GM19455 (cell line): ENCODE measurements at regions not wholly inside any gene's neighbourhood (a gene's known extent, or its start where the extent isn't known, plus 50 kb on each side); places are given as distances from the start of the nearest gene placed in this dataset.

ENCODE experiments used
- ATAC-seq: cut with Tn5 transposase; IDR thresholded peaks from one replicate; pipeline ENCODE4 v1.9.1; 2021; ENCODE audit not compliant: unreplicated experiment

DNA sequence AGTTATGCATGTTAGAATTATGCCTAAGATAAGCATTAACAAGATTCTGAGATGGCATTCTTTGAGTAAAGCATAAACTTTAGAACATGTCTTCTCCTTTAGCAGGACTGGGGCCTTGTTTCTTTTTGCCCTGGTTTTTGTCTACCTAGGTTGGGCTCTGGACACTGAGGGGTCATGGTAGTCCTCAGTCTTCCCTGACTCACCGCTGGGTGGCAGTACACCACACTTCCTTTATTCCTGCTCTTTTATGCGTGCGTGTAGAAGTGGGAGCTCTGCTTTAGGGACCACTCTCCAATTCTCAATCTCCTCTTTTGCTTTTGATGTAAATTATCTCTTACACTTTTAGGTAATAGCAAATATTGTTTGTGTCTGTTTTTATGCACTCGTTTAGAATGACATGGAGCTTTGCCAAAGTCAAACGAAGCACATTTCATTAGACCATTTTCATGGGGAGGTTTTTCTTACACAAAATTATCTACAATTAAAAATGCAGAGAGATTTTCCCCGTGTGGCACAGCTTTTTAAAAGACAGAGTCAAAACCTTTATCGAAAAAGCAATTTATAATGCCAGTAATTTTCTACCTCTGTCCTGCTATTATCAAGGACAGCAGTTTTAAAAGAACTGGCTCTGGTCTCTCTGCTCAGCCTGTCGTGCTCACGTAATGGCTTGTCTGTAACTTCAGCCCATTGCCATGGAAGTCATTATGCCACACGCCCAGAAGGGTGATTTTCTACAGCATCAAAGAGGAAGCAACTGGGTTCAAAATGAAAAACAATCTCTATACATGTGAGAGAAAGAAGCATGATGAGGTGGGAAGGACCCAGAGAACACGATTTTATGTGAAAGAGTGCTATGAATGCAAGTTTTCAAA is 413.9 kb downstream of the COG6 start:
- ATAC-seq: peak; percentile 61

DNA sequence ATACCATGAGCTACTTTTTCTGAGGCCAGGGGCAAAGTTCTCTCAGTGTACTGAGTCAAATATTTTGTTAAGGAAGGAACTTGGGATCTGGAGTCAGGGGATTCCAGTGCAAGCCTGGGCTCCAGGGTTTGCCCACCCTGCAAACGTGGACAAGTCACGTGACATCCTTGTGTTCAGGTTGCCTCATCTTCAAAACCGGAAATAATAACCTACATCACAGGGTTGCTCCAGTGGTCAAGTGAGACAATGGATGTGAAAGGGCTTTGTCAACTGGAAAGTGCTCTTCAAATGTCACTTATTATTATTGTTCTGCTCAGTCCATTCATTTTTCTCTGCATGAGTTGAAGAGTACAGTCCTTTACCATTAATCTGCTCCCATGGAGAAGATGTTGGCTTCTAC is 414.9 kb downstream of the COG6 start:
- no peak for ATAC-seq

- no peak for ATAC-seq
Observed at GRCh38 chr13:40072663-40073120, 417.2 kb downstream of the COG6 start.

DNA sequence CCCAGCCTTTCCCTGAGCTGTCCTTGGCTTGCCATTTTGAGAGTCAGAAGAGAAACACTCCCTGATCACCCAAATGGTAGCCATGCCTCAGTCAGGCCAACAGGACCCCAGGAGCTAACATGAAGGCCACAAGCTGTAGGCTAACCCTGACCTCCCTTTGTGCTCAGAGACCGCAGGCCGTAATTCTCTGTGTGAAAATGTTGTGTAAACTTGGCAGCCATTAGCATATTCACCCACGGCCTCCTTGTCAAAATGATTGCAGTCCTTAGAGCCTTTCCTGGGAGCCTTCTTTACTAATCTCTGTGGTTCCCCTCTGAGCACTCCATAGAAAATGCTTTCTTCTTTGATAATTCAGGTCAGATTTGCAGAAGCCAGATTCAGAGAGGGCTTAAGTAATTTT is 418.9 kb downstream of the COG6 start:
- no peak for ATAC-seq

DNA sequence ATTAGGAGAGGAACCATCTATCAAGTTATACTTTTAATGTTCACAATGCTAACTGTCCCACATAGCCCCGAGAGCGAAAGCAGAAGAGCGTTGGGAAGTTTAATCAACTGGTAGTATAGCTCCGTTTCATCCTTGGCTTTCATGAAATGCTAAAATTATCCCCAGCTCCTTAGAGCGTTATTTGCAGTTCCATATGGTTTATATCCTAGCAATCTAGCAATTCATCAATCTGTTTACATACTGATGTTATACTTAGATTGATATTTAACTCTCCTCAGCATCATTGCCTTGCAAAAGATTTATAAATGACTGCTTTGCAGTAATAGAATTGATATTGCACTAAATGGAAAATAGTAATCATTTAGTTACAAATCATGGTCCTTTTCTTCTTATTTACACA is 419.8 kb downstream of the COG6 start:
- ATAC-seq: no peak

- ATAC-seq: no peak
Observed at GRCh38 chr13:40076765-40077362, 421.4 kb downstream of the COG6 start.

GRCh38 chr13:40077396-40078027 is 422.1 kb downstream of the COG6 start:
- no peak for ATAC-seq

DNA sequence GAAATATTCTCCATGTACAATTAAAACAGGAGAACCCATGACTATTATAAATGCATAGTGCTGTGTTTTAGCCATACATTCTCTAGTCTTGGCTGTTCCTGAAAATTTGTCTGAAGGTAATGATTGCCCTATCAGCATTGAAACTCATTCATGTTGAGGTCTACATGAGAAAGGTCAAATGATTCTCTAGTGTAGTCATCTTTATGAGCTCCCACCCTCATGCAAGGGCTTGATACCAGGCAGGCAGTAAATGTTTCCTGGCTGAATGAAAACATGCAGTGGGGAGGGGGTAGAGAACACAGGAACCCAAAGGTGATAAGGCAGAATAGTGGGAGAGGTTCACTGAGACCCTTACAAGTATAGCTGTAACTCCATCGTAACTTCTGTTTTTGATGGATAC is 424.3 kb downstream of the COG6 start:
- no peak for ATAC-seq

DNA sequence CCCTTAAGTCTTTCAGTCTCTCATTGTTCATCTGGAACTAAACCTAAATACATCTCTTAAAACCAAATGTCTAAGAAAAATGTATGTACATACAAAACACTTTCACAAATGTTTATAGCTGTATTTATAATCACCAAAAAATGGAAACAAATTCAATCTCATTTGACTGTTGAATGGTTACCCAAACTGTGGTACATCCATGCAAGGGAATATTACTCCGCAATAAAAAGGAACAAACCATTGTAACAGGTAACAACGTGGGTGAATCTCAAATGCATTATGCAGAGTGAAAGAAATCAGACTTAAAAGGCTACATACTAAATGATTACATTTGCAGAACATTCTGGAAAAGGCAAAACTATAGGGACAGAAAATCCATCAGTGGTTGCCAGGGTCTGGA is 425.2 kb downstream of the COG6 start:
- ATAC-seq: no peak

DNA sequence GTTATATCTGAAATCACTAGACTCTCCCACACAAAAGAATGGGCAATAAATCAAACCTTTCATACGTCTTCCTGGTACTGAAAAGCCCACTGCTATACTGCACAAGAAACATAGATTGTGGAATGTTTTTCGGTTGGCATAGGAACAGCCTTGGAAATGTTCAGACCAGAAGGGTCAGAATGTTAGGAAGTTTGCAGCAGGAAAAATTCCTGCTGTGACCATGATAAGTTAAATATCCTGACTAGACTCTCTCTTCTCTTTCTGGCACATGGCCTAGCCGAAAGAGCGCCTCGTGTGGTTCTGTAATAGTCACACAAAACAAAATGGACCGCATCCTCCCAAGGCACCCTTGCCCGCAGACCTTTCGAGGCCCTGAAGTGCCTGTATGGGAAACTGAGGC is 427.2 kb downstream of the COG6 start:
- ATAC-seq: no peak

DNA sequence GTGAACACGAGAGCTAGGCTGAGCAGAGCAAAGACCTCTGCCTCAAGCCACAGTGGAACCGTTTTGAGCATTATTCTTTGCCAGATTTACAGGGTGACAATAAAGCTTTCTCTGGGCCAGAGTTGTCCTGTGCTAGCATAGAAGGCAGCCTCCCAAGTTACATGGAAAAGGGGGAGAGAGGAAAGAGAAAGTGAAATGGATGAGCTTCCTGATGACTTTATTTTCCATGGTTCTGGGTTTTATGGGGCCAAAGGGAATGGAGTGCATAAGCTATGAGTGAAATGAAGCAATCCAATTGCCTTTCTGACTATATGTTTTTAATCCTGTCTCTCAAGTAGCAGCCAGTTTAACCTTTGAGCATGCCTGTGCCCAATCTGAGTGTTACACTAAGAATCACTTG is 428.4 kb downstream of the COG6 start:
- no peak for ATAC-seq

DNA sequence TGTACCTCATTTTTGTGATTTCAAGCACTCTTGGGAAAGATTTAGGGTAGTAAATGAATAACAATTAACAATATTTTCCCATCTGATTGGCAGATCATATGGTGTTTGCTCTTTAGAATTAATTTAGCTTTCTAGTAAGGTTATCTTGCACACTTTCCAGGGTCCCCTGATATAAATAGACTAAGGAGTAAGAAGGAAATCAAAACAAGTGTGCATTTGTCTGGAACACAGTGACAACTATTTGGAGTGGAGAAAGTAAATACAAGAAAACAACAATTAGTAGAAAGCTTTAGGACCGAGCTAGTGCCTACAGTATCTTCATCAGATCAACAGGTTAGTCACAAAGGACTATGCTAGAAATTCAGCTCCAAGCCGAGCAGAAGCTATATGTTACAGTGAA is 429.5 kb downstream of the COG6 start:
- no peak for ATAC-seq

GRCh38 chr13:40087091-40088002 is 431.9 kb downstream of the COG6 start:
- no peak for ATAC-seq

- no peak for ATAC-seq
Observed at GRCh38 chr13:40094056-40094455, 438.6 kb downstream of the COG6 start.

GRCh38 chr13:40095695-40096356 is 440.4 kb downstream of the COG6 start:
- ATAC-seq: no peak

DNA sequence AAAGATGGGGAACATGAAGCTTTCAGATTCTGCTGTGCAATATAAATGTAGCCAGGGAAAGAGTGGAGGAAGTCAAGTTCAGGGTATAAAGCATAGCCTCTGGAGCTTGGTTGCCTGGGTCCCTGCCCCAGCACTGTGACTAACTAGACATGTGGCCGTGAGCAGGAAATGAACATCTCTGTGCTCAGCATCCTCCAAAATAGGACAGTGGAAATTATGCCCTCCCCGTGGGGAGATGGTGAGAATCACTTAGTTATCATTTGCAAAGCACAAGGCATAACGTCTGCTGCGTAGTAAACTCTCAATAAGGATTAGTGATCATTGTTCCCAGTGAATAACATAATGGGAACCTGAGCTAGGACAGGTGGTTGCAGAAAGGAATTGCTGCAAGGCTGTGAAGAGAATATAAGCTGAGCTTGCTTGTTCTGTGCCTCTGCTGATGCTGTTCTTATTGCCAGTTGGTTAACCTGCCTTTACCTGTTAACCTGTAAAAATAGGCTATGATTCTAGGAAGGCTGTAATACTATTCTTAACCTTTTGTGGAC is 441.0 kb downstream of the COG6 start:
- ATAC-seq: no peak

DNA sequence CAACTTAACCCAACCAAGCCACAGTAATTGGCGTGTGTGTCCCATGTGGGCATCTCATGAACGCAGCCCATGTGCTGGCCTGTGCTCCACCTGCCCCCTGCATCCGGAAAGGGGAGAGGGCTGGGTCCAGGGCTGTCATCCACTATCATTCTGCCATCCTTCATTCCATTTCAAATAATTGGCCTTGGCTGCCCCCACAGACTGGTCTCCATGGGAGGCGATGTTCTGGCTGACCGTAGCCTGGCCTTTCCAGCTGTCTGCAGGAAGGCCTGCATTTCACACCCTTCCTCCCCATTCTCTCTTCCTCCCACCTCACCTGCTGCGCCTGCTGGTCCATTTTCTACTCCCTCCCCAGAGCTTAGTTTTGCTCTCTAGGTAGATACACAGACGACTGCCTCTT is 442.8 kb downstream of the COG6 start:
- ATAC-seq: no peak

DNA sequence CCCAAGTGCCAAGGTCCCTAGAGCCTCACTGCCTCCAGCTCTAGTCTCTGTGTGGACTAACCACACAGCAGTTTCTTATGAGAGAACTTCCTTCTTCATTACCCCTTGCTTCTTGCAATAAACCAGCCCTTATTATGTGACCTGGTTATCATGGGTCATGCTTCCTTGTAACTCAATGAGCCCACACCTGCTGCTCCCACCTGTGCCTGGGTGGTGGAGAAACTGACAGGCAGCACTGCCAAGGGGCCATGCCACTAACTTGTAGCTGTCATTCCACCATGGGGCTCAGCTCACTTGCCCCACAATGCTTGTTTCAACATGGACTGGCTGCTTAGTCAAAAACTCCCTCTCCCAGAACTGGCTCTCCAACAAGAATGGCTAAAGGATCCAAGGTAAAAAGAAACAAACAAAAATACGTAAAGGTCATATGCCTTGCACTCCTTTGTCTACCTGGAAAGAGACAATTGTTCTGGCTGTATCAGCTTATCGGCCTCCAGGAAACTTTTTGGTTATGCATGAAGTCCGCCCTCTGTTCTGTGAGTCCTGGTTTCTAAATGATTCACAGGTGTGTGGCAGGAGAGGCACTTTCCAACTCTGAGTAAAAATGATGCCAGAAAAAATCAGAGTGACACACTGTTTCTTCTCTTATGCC is 446.4 kb downstream of the COG6 start:
- peak; percentile 73 for ATAC-seq

GRCh38 chr13:40102360-40102727 is 446.9 kb downstream of the COG6 start:
- no peak for ATAC-seq

DNA sequence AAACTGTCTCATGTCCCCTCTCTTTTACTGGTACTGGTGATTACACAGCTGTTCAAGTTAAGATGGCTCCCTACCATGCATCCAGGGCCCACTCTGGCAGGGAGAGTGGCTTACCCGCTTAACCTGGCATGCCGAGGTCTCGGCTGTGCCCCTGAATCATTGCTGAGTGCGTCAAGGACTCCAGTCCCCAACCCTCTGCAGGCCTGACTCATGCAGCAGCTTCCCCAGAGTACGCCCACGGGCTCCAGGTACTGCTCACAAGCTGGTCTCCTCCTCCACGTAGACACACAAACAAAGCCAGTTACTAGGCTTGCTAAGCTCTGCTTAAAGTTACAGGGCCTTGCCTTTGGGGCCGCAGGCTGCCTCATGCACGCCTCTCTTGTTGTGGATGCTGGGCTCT is 447.4 kb downstream of the COG6 start:
- no peak for ATAC-seq
